ENCODE measurements at regions not wholly inside any gene's neighbourhood (a gene's known extent, or its start where the extent isn't known, plus 50 kb on each side); places are given as distances from the start of the nearest gene placed in this dataset.

- no peak for TF ChIP-seq CTCF (conservative IDR thresholded peaks at IDR 0.05)
- no peak for TF ChIP-seq EZH2 (IDR thresholded peaks at IDR 0.05; ENCODE audit: low read depth)
These were observed 157.3 kb upstream of the DAPK1 start for GRCh38 chr9:87340391-87340790.
